Adrenal gland (tissue), 5 donors: ENCODE measurements at regions not wholly inside any gene's neighbourhood (a gene's known extent, or its start where the extent isn't known, plus 50 kb on each side); places are given as distances from the start of the nearest gene placed in this dataset.

Experiments
- POLR2A ChIP-seq, 2 donors: fragments of 450-650 bp; IDR thresholded peaks; one replicate each; pipeline ENCODE4 v1.6.1; 2017; ENCODE audit warnings: antibody characterized with exemption in 2 of 2, mild to moderate bottlenecking in 2 of 2, moderate library complexity in 1 of 2
- TF ChIP-seq, protein P1 (sequence below), 6 experiments: fragments of 450-650 bp in 4 of 6; fragments of 200-600 bp in 2 of 6; sonication (generic) in 1 of 6; IDR thresholded peaks; 1 replicate in 5 of 6; 2 replicates in 1 of 6; pipeline versions ENCODE4 v1.5.1 to v1.8.0; 2016 to 2021; ENCODE audit warnings: antibody characterized with exemption in 6 of 6, mild to moderate bottlenecking in 2 of 6, moderate library complexity in 1 of 6
- donor health status: DM: no; HTN: no; CAD: no.

DNA sequence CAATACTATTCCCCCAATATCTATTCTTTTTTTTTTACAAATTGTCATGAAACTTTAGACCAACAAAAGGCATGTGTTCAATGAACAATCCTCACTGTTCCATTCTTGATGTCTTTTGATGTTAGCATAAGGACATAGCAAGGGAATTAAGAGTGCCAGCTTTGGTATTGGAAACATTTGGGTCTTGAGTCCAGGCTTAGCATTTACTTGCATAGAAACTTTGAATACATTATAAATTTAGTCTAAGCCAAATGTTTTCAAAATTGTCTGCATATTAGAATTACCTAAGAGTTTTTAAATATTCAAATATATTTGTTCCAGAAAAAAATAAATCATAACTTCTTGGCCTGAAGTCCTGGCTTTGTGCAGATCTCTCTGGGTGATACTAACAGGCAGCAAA, 406.5 kb downstream of the LRFN5 start:
- TF ChIP-seq, protein P1, sequence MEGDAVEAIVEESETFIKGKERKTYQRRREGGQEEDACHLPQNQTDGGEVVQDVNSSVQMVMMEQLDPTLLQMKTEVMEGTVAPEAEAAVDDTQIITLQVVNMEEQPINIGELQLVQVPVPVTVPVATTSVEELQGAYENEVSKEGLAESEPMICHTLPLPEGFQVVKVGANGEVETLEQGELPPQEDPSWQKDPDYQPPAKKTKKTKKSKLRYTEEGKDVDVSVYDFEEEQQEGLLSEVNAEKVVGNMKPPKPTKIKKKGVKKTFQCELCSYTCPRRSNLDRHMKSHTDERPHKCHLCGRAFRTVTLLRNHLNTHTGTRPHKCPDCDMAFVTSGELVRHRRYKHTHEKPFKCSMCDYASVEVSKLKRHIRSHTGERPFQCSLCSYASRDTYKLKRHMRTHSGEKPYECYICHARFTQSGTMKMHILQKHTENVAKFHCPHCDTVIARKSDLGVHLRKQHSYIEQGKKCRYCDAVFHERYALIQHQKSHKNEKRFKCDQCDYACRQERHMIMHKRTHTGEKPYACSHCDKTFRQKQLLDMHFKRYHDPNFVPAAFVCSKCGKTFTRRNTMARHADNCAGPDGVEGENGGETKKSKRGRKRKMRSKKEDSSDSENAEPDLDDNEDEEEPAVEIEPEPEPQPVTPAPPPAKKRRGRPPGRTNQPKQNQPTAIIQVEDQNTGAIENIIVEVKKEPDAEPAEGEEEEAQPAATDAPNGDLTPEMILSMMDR (IDR thresholded peaks at IDR 0.05): no peak
- TF ChIP-seq POLR2A (IDR thresholded peaks at IDR 0.05): no peak
